ENCODE measurements at regions not wholly inside any gene's neighbourhood (a gene's known extent, or its start where the extent isn't known, plus 50 kb on each side); places are given as distances from the start of the nearest gene placed in this dataset.

DNA sequence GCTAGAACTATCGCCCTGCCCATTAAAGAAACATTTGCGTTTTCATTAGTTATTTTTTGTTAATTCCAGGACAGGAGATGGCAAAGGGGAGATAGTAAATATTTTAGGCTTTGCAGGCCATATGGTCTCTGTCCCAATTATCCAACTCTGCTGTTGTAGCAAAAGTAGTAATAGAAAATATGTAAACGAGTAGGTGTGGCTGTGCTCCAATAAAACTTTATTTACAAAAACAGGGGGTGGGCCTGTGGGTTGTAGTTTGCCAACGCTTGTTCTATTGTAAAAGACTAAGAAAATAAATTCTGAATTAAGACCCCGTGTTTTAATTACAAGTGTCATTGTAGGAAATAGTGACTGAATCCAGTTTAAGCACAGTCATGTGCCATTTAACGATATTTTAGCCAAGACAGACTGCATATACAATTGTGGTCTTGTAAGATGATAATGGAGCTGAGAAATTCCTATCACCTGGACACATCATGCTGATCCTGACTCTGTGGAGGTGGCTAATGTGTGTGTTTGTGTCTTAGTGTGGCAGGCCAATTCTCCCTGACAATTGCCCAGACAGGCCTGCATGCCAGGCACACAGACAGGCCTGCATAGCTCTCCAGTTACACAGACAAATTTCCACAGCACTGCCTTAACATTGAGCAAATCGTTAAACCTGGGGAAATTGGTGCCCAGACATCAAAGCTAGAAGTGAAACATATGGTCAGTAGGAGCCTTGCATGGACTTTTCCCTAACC lies 76.4 kb downstream of the SKA1 start:
- TF ChIP-seq TAF1 (IDR thresholded peaks at IDR 0.05; ENCODE audit: low read depth) = no peak

DNA sequence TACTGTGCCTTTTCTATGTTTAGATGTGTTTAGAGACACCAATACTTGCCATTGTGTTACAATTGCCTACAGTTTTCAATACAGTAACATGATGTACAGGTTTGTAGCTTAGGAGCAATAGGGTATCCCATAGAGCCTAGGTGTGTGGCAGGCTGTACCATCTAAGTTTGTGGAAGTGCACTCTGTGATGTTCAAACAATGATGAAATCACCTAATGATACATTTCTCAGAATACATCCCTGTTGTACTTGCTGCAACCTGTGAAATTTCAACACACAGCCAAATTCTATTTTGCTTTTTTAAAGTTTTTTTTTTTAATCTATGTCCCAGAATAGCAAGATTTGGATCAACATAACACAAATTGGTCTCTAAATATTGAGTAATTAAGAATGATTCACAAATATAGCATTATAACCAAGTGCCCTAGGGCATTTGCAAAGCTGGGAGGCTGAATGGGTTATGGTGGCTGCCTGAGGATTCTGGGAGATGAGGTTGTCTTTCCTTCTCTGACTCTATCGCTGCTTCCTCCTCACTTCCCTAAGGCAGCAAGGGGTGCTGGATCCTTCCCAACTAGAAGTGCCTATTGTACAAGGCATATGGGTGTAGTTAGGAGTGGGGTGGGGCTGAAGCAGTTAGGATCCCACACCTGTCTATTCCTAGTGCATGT lies 78.3 kb downstream of the SKA1 start:
- TF ChIP-seq, protein P1, sequence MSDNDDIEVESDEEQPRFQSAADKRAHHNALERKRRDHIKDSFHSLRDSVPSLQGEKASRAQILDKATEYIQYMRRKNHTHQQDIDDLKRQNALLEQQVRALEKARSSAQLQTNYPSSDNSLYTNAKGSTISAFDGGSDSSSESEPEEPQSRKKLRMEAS (IDR thresholded peaks at IDR 0.05) = no peak
- TF ChIP-seq TAF1 (IDR thresholded peaks at IDR 0.05; ENCODE audit: low read depth) = no peak
- TF ChIP-seq NFIC (IDR thresholded peaks at IDR 0.05) = no peak
- TF ChIP-seq CREB1 (IDR thresholded peaks at IDR 0.05; ENCODE audit: low read depth) = no peak
- no peak for TF ChIP-seq EGR1 (IDR thresholded peaks at IDR 0.05)
- no peak for TF ChIP-seq TCF12 (IDR thresholded peaks at IDR 0.05; ENCODE audit: low read depth)
- no peak for TF ChIP-seq YY1 (IDR thresholded peaks at IDR 0.05; ENCODE audit: low read depth)
- no peak for TF ChIP-seq TEAD4 (IDR thresholded peaks at IDR 0.05)
- TF ChIP-seq EP300 (IDR thresholded peaks at IDR 0.05; ENCODE audit: borderline replicate concordance) = no peak
- TF ChIP-seq FOXM1 (IDR thresholded peaks at IDR 0.05; ENCODE audit: borderline replicate concordance, low read depth) = no peak
- TF ChIP-seq, protein P2, sequence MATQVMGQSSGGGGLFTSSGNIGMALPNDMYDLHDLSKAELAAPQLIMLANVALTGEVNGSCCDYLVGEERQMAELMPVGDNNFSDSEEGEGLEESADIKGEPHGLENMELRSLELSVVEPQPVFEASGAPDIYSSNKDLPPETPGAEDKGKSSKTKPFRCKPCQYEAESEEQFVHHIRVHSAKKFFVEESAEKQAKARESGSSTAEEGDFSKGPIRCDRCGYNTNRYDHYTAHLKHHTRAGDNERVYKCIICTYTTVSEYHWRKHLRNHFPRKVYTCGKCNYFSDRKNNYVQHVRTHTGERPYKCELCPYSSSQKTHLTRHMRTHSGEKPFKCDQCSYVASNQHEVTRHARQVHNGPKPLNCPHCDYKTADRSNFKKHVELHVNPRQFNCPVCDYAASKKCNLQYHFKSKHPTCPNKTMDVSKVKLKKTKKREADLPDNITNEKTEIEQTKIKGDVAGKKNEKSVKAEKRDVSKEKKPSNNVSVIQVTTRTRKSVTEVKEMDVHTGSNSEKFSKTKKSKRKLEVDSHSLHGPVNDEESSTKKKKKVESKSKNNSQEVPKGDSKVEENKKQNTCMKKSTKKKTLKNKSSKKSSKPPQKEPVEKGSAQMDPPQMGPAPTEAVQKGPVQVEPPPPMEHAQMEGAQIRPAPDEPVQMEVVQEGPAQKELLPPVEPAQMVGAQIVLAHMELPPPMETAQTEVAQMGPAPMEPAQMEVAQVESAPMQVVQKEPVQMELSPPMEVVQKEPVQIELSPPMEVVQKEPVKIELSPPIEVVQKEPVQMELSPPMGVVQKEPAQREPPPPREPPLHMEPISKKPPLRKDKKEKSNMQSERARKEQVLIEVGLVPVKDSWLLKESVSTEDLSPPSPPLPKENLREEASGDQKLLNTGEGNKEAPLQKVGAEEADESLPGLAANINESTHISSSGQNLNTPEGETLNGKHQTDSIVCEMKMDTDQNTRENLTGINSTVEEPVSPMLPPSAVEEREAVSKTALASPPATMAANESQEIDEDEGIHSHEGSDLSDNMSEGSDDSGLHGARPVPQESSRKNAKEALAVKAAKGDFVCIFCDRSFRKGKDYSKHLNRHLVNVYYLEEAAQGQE (IDR thresholded peaks at IDR 0.05; ENCODE audit: low read depth) = no peak
- no peak for TF ChIP-seq CEBPB (IDR thresholded peaks at IDR 0.05)

DNA sequence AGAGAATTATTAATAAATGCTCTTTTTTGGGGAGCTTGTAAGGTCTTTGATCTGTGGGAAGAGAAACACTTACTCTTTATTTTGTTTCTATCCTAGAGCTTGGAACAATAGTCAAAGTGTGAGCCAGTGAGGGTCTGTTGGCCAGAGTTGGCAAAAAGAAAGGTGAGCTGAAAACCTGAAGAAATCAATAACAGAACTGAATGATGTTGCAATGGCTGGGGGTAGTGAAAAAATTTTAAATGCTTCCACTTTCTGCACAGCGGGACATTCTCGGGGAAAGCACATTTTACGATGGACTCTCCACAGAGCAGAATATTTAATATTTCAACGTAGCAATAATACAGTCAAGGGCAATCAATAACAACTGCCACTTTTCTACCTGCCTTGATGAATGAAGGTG lies 78.9 kb downstream of the SKA1 start:
- TF ChIP-seq YY1 (IDR thresholded peaks at IDR 0.05; ENCODE audit: low read depth) = no peak
- no peak for TF ChIP-seq TCF12 (IDR thresholded peaks at IDR 0.05; ENCODE audit: low read depth)
- TF ChIP-seq, protein P1 (IDR thresholded peaks at IDR 0.05) = no peak
- no peak for TF ChIP-seq TAF1 (IDR thresholded peaks at IDR 0.05; ENCODE audit: low read depth)
- TF ChIP-seq EGR1 (IDR thresholded peaks at IDR 0.05) = no peak
- TF ChIP-seq NFIC (IDR thresholded peaks at IDR 0.05) = no peak
- TF ChIP-seq, protein P3, sequence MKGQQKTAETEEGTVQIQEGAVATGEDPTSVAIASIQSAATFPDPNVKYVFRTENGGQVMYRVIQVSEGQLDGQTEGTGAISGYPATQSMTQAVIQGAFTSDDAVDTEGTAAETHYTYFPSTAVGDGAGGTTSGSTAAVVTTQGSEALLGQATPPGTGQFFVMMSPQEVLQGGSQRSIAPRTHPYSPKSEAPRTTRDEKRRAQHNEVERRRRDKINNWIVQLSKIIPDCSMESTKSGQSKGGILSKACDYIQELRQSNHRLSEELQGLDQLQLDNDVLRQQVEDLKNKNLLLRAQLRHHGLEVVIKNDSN (IDR thresholded peaks at IDR 0.05) = no peak
- no peak for TF ChIP-seq TEAD4 (IDR thresholded peaks at IDR 0.05)

DNA sequence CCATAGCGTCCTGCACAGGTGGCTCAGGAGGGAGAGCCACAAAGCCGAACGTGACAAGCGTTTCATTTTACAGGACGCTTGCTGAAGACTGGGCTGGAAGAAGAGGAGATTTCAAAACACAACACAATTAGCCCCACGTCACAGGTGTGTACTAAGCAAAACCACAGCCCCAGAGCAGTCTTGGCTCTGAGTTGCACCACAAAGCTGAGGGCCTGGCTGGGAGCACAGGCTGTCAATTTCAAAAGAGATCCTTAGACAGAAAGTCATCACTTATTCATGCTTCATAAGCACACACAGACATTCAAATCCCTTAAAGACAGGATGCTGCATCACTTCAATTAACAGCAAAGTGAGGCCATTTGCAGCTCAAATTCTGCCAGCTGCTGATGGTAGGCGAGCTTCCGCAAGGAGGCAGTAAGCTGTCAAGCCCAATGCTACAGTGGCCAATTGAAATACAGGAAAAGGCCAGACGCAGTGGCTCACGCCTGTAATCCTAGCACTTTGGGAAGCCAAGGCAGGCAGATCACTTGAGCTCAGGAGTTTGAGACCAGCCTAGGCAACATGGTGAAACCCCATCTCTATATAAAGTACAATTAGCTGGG lies 79.6 kb downstream of the SKA1 start:
- TF ChIP-seq TCF12 (IDR thresholded peaks at IDR 0.05; ENCODE audit: low read depth) = no peak
- TF ChIP-seq RAD21 (IDR thresholded peaks at IDR 0.05; ENCODE audit: low read depth) = no peak
- no peak for TF ChIP-seq CEBPB (IDR thresholded peaks at IDR 0.05)
- no peak for TF ChIP-seq EP300 (IDR thresholded peaks at IDR 0.05; ENCODE audit: borderline replicate concordance)
- TF ChIP-seq, protein P1 (IDR thresholded peaks at IDR 0.05) = no peak
- no peak for TF ChIP-seq EGR1 (IDR thresholded peaks at IDR 0.05)
- TF ChIP-seq, protein P3 (IDR thresholded peaks at IDR 0.05) = no peak
- no peak for TF ChIP-seq TAF1 (IDR thresholded peaks at IDR 0.05; ENCODE audit: low read depth)
- no peak for TF ChIP-seq NFIC (IDR thresholded peaks at IDR 0.05)
- TF ChIP-seq CREB1 (IDR thresholded peaks at IDR 0.05; ENCODE audit: low read depth) = no peak
- no peak for TF ChIP-seq YY1 (IDR thresholded peaks at IDR 0.05; ENCODE audit: low read depth)
- TF ChIP-seq FOXM1 (IDR thresholded peaks at IDR 0.05; ENCODE audit: borderline replicate concordance, low read depth) = no peak
- TF ChIP-seq, protein P2 (IDR thresholded peaks at IDR 0.05; ENCODE audit: low read depth) = no peak
- no peak for TF ChIP-seq TEAD4 (IDR thresholded peaks at IDR 0.05)
- no peak for TF ChIP-seq ZBTB7A (IDR thresholded peaks at IDR 0.05; ENCODE audit: low read depth)

DNA sequence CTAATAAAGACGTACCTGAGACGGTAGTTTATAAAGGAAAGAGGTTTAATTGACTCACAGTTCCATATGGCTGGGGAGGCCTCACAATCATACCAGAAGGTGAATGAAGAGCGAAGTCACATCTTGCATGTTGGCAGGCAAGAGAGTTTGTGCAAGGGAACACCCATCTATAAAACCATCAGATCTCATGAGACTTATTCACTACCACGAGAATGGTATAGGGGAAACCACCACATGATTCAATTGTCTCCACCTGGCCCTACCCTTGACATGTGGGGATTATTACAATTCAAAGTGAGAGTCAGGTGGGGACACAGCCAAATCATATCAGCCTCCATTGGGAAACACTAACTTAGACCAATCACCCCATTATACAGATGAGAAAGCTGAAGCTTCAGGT lies 81.4 kb downstream of the SKA1 start:
- no peak for TF ChIP-seq RAD21 (IDR thresholded peaks at IDR 0.05; ENCODE audit: low read depth)
- no peak for TF ChIP-seq EP300 (IDR thresholded peaks at IDR 0.05; ENCODE audit: borderline replicate concordance)
- no peak for TF ChIP-seq TAF1 (IDR thresholded peaks at IDR 0.05; ENCODE audit: low read depth)
- TF ChIP-seq CREB1 (IDR thresholded peaks at IDR 0.05; ENCODE audit: low read depth) = no peak
- no peak for TF ChIP-seq EGR1 (IDR thresholded peaks at IDR 0.05)
- no peak for TF ChIP-seq CEBPB (IDR thresholded peaks at IDR 0.05)
- TF ChIP-seq, protein P1 (IDR thresholded peaks at IDR 0.05) = no peak
- no peak for TF ChIP-seq YY1 (IDR thresholded peaks at IDR 0.05; ENCODE audit: low read depth)
- TF ChIP-seq FOXM1 (IDR thresholded peaks at IDR 0.05; ENCODE audit: borderline replicate concordance, low read depth) = no peak
- TF ChIP-seq ZBTB7A (IDR thresholded peaks at IDR 0.05; ENCODE audit: low read depth) = no peak
- TF ChIP-seq, protein P3 (IDR thresholded peaks at IDR 0.05) = no peak
- no peak for TF ChIP-seq TEAD4 (IDR thresholded peaks at IDR 0.05)
- TF ChIP-seq NFIC (IDR thresholded peaks at IDR 0.05) = no peak
- TF ChIP-seq, protein P2 (IDR thresholded peaks at IDR 0.05; ENCODE audit: low read depth) = no peak
- no peak for TF ChIP-seq TCF12 (IDR thresholded peaks at IDR 0.05; ENCODE audit: low read depth)
